WI38 (cell line): ENCODE measurements at regions not wholly inside any gene's neighbourhood (a gene's known extent, or its start where the extent isn't known, plus 50 kb on each side); places are given as distances from the start of the nearest gene placed in this dataset.

ENCODE experiments used
- H3K4me3 ChIP-seq: 2 replicates; pipeline ENCODE4 v1.5.1; 2011; ENCODE audit warnings: low read depth, mild to moderate bottlenecking, control low read depth, low read length
- TF ChIP-seq, protein P1 (sequence below): IDR thresholded peaks from 2 replicates; pipeline ENCODE4 v1.5.1; 2012; ENCODE audit warnings: low read depth, mild to moderate bottlenecking, control low read depth, low read length

DNA sequence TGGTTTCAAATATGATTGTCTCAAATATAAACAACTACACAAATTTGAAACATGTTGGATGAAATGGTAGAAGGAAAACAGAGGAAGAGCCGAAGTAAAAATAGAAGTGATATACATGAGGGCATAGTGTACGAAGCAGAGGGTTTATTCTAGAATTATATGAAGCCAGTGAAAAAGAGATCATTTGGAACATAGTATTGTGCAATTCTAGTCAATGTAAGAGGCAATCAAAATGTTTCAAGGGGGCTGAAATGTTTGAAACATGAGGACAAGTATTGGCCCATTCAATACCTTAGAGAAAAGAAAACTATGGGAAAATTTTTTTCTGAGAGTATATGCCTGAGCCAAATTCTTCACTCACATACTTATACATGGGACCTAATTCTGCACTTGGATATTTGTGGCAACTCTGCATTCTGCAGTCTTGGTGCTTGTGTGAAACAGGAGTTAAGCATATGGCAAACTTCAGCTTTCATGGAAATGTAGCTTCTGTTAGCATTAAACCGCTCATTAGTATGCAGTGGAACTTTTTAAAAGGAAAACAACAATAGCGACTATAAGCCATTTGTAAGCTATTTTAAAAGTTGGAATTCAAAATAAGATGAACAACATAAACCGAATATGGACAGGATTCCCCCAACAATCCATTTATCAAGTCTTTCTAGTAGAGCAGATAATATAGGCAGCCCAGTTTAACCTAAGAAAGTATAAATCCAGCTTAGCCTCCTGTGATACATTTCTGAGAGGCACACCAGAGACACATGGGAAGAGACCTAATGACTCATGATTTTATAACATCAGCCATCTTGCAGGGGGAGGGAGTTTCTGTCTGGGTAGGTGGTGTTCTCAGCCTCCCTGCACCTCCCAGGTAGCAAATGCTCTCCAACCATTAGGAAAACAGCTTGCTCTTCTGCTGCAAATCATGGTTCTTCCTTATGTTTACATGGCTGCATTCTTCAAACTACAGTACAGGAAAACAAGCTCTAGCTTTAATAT is 197.8 kb downstream of the PAX3 start:
- TF ChIP-seq, protein P1, sequence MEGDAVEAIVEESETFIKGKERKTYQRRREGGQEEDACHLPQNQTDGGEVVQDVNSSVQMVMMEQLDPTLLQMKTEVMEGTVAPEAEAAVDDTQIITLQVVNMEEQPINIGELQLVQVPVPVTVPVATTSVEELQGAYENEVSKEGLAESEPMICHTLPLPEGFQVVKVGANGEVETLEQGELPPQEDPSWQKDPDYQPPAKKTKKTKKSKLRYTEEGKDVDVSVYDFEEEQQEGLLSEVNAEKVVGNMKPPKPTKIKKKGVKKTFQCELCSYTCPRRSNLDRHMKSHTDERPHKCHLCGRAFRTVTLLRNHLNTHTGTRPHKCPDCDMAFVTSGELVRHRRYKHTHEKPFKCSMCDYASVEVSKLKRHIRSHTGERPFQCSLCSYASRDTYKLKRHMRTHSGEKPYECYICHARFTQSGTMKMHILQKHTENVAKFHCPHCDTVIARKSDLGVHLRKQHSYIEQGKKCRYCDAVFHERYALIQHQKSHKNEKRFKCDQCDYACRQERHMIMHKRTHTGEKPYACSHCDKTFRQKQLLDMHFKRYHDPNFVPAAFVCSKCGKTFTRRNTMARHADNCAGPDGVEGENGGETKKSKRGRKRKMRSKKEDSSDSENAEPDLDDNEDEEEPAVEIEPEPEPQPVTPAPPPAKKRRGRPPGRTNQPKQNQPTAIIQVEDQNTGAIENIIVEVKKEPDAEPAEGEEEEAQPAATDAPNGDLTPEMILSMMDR, result no peak
- H3K4me3 ChIP-seq, result no peak overlapping the region

DNA sequence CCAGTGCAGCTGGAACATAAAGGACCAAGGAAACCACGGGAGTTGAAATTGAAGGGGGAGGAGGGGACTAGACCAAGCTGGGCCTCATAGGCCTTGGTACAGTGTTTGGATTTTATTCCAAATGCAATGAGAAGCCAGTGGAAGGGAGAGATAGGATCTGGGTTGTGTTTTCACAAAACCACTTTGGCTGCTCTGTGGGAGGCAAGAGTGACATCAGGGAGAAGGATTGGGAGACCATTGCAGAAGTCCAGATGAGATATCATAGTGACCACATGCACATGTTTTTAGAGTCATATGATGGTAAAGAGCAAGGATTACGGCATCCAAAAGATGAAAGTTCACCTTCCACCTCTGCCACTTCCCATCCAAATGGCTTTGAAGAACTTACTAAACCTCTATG is 210.2 kb downstream of the PAX3 start:
- TF ChIP-seq, protein P1, result no peak
- H3K4me3 ChIP-seq, result no peak overlapping the region

DNA sequence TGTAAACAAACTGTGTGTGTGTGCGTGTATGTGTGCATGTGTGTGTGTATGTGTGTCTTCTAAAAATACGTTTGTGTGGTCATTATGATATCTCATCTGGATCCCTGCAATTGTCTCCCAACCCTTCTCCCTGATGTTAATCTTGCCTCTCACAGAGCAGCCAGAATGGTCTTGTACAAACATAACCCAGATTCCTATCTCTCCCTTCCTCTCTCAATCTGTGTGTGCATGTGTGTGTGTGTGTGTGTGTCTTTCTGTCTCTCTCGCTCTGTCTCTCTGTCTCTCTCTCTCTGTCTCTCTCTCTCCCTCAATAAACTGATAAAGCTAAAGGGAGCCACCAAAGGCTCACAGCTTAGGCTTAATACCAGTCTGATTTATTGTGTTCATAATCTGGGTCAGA is 210.8 kb downstream of the PAX3 start:
- TF ChIP-seq, protein P1, result no peak
- H3K4me3 ChIP-seq, result no peak overlapping the region

DNA sequence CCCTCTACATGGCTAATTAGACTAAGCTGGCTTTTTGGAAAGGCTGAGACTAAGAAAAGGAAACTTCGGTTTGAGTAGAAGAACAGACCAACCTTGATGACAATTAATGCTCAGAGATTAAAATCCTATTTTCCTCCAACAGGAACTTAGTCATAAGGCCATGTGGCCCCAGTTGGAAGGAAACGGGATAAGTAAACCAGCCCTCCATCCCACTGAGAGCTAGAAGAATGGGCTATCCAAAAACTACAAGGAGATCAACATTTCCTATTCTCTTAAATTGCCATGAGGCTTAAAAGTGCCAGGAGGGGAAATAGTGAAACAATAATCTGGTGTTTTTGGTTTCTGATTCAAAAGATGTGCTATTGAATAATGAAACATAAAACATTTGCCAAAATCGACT is 216.6 kb downstream of the PAX3 start:
- no peak overlapping the region for H3K4me3 ChIP-seq
- TF ChIP-seq, protein P1, result no peak

DNA sequence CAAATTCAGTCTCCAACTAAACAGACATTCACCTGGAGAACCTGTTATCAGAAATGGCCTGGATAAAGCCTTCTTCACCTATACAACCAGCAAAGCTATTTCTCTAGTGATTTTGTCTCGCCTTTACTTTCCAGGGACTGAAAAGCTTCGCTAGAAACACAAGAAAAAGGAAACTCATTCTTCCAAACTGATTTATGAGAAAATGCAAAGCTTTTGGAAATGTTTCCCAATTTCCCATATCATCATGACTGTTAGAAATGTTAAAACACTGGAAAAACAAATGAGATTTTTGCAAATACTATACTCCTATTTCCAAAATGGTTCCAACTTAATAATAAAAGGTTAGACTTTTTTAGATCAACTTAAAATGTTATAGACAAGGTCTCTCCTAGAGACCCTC is 218.7 kb downstream of the PAX3 start:
- TF ChIP-seq, protein P1, result no peak
- no peak overlapping the region for H3K4me3 ChIP-seq

DNA sequence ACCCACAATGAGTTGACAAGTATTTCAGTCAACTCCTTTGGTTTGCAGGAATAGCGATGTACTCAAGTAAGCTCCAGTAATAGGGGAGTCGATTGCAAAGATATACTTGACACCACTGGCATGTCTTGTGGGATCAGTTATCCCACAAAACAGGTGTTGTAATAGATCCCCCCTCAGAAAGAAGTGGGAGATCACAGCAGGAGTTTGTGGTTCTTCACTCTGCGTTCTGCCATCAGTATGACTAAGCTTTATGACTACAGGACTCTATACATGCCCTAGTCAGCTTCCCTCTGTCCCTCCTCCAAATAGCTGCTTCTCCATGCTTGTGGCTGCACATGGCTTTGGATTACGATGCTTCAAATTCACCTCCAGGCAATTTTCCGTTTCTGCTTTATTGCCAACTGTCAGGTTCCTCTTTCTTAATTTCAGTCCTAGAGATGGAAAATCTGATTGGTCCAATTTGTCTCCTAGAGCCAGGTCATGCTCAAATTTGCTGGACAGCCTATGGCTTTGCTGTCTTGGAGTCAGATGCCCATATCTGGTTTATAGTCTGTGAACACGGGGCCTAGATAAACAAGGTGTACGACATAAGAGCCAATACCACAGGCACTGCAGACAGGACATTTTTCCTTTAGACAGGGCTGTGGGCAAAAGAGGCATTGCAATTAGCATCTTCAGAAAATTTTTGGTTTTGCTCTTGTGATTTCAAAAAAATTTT is 221.7 kb downstream of the PAX3 start:
- H3K4me3 ChIP-seq, result no peak overlapping the region
- TF ChIP-seq, protein P1, result no peak

DNA sequence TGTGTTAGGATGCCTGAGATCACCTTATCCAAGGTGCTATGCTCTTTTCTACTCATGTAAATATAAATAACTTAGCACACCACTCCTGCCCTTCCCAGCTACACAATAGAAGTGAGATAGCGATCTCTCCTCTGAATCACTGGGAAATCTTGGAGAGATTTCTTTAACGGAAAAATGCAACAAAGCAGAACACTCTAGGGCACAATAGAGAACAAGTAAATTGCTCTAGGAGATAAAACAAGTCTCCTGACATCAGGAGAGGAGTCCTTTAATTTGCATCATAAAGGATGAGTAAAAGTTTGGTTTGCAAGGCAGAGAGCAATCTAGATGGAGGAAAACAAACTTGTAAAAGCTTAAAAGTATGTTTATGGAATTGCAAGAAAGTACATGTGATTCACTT is 224.1 kb downstream of the PAX3 start:
- H3K4me3 ChIP-seq, result no peak overlapping the region
- TF ChIP-seq, protein P1, result no peak
